ENCODE measurements at regions not wholly inside any gene's neighbourhood (a gene's known extent, or its start where the extent isn't known, plus 50 kb on each side); places are given as distances from the start of the nearest gene placed in this dataset.

DNA sequence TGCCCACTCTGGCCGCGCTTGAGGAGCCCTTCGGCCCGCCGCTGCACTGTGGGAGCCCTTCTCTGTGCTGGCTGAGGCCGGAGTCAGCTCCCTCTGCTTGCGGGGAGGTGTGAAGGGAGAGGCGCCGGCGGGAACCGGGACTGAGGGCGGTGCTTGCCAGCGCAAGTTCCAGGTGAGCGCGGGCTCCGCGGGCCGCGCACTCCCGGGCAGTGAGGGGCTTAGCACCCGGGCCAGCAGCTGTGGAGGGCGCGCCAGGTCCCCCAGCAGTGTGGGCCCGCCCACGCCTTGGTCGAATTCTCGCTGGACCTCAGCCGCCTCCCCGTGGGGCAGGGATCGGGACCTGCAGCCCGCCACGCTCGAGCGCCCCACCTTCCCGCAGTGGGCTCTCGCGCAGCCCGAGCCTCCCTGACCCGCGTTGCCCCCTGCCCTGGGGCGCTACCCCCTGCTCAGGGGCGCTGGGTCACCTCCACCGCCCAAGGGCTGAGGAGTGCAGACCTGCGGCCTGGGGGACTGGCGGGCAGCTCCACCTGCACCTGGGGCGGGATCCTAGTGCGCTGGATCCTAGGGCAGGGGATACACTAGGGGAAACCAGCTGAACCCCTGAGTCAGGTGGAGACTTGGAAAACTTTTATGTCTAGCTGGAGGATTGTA lies 97.3 kb downstream of the CD8B2 start:
- TF ChIP-seq MAFK (IDR thresholded peaks at IDR 0.05; ENCODE audit: low read depth, low read length), result no peak
- TF ChIP-seq, protein P1, sequence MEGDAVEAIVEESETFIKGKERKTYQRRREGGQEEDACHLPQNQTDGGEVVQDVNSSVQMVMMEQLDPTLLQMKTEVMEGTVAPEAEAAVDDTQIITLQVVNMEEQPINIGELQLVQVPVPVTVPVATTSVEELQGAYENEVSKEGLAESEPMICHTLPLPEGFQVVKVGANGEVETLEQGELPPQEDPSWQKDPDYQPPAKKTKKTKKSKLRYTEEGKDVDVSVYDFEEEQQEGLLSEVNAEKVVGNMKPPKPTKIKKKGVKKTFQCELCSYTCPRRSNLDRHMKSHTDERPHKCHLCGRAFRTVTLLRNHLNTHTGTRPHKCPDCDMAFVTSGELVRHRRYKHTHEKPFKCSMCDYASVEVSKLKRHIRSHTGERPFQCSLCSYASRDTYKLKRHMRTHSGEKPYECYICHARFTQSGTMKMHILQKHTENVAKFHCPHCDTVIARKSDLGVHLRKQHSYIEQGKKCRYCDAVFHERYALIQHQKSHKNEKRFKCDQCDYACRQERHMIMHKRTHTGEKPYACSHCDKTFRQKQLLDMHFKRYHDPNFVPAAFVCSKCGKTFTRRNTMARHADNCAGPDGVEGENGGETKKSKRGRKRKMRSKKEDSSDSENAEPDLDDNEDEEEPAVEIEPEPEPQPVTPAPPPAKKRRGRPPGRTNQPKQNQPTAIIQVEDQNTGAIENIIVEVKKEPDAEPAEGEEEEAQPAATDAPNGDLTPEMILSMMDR (conservative IDR thresholded peaks at IDR 0.05; ENCODE audit: low read depth, low read length), result no peak

Data from IMR-90 (cell line).